ENCODE measurements at regions not wholly inside any gene's neighbourhood (a gene's known extent, or its start where the extent isn't known, plus 50 kb on each side); places are given as distances from the start of the nearest gene placed in this dataset.

GRCh38 chr13:63206461-63206860 is 1790.8 kb upstream of the PCDH20 start:
- dilution Hi-C loops (cut with MboI; ENCODE audit: extremely low pct_ligation_motif_present, low sequenced_read_pairs): no loop called here
- FAIRE-seq: no peak
- POLR2A ChIA-PET: no interaction called here

More at GRCh38 chr13:63206461-63206860, 1790.8 kb upstream of the PCDH20 start:
- H3K27ac ChIP-seq (ENCODE audit: insufficient read depth, low read depth, low read length): no peak overlapping the region
- no peak for DNase-seq (ENCODE audit: low read depth, low spot score)
- CTCF ChIA-PET: no interaction called here
- BruUV-seq (replicated peaks): no TSS peak
- H3K4me2 ChIP-seq (ENCODE audit: insufficient read depth, low read length): no peak overlapping the region
- no peak overlapping the region for H2AFZ ChIP-seq (ENCODE audit: low read depth, low read length)
- no peaks in the 10 kb centered on the region for H3K36me3 ChIP-seq (ENCODE audit: control insufficient read depth in 2 of 2, extremely low read depth in 1 of 2, insufficient read depth in 2 of 2, low read length in 2 of 2)
- no peak overlapping the region for H3K4me3 ChIP-seq (replicated peaks in 1 of 3; ENCODE audit: insufficient read depth in 1 of 3, low read depth in 1 of 3, low read length in 3 of 3)
- no peaks in the 10 kb centered on the region for H3K27me3 ChIP-seq (ENCODE audit: control insufficient read depth in 2 of 2, insufficient read depth in 2 of 2, low read length in 2 of 2)
- no peaks in the 10 kb centered on the region for H3K9me3 ChIP-seq (replicated peaks; ENCODE audit: control insufficient read depth, insufficient read depth, low read length)
- no peaks in the 10 kb centered on the region for H3K9me1 ChIP-seq (replicated peaks; ENCODE audit: control insufficient read depth, extremely low read depth, insufficient read depth, low read length)
- no peak overlapping the region for H3K9ac ChIP-seq (replicated peaks; ENCODE audit: extremely low read depth, insufficient read depth, low read length)
- H4K20me1 ChIP-seq (replicated peaks; ENCODE audit: control insufficient read depth, extremely low read depth, insufficient read depth, low read length): no peaks in the 10 kb centered on the region
- H3K79me2 ChIP-seq (ENCODE audit: control insufficient read depth, insufficient read depth, low read length): no peaks in the 10 kb centered on the region
- intact Hi-C loops (cut with micrococcal nuclease): no loop called here
- no peaks in the 10 kb centered on the region for H3K4me1 ChIP-seq (ENCODE audit: control insufficient read depth, extremely low read depth, insufficient read depth, low read length)
- TF ChIP-seq EZH2 (IDR thresholded peaks at IDR 0.05; ENCODE audit: borderline replicate concordance, low read depth, low read length, severe bottlenecking): no peak
- TF ChIP-seq POLR2A (IDR thresholded peaks at IDR 0.05; ENCODE audit: low read depth, low read length): no peak
- no peak for TF ChIP-seq CTCF (IDR thresholded peaks at IDR 0.05; ENCODE audit: extremely low read depth in 1 of 2, insufficient read depth in 1 of 2, low read depth in 1 of 2, low read length in 2 of 2)
- no peak for TF ChIP-seq MAX (IDR thresholded peaks at IDR 0.05; ENCODE audit: insufficient read depth, insufficient read length)
- no peak for TF ChIP-seq MYC (IDR thresholded peaks at IDR 0.05; ENCODE audit: low read depth, low read length)
- TF ChIP-seq FOS (IDR thresholded peaks at IDR 0.05; ENCODE audit: borderline replicate concordance, insufficient read depth, low read length): no peak
- no peak for TF ChIP-seq GATA2 (IDR thresholded peaks at IDR 0.05; ENCODE audit: insufficient read depth, insufficient read length, low read depth, low read length)
- TF ChIP-seq JUN (IDR thresholded peaks at IDR 0.05; ENCODE audit: borderline replicate concordance, insufficient read depth, insufficient read length, low read depth): no peak
- no peak for TF ChIP-seq POLR2AphosphoS5 (IDR thresholded peaks at IDR 0.05; ENCODE audit: insufficient read depth, low read depth, low read length)

All from endothelial cell of umbilical vein (primary cell).